ENCODE measurements at regions not wholly inside any gene's neighbourhood (a gene's known extent, or its start where the extent isn't known, plus 50 kb on each side); places are given as distances from the start of the nearest gene placed in this dataset.
A peak's percentile ranks its signal among the peaks of the same experiment; 100 is the strongest.

- TF ChIP-seq TFAP4 (CRISPR knock-in tag; IDR thresholded peaks at IDR 0.05; ENCODE audit: borderline replicate concordance) (no peak), ZNF518B (CRISPR knock-in tag; IDR thresholded peaks at IDR 0.05) (no peak), THRB (CRISPR knock-in tag; conservative IDR thresholded peaks at IDR 0.05) (no peak), CEBPG (CRISPR knock-in tag; IDR thresholded peaks at IDR 0.05) (no peak), CEBPG (tag; conservative IDR thresholded peaks at IDR 0.05 in 1 of 2, IDR thresholded peaks at IDR 0.05 in 1 of 2) (peak in 1 of 2 experiments; percentile 64; a peak in 2 of 4 replicates), LCOR (CRISPR knock-in tag; IDR thresholded peaks at IDR 0.05) (no peak), RAD21 (CRISPR knock-in tag; conservative IDR thresholded peaks at IDR 0.05 in 1 of 2, IDR thresholded peaks at IDR 0.05 in 1 of 2) (peak; percentile 85 to 90), ZNF512 (tag; IDR thresholded peaks at IDR 0.05) (no peak), HNRNPH1 (optimal IDR thresholded peaks at IDR 0.05; ENCODE audit: low read depth, low read length) (no peak), SMC3 (conservative IDR thresholded peaks at IDR 0.05; ENCODE audit: insufficient read depth, low read depth, low read length) (peak; percentile 65), JUNB (CRISPR knock-in tag; conservative IDR thresholded peaks at IDR 0.05) (no peak), SIN3B (IDR thresholded peaks at IDR 0.05; ENCODE audit: low read depth) (no peak), HLTF (IDR thresholded peaks at IDR 0.05) (no peak), VEZF1 (CRISPR knock-in tag; IDR thresholded peaks at IDR 0.05) (no peak), FOXJ2 (tag; IDR thresholded peaks at IDR 0.05) (no peak)
Observed at GRCh38 chr18:59988098-59988706, 88.4 kb downstream of the PMAIP1 start (continued).

Measured in K562 (cell line).